Fibroblast of mammary gland (primary cell): ENCODE measurements at regions not wholly inside any gene's neighbourhood (a gene's known extent, or its start where the extent isn't known, plus 50 kb on each side); places are given as distances from the start of the nearest gene placed in this dataset.
A peak's percentile ranks its signal among the peaks of the same experiment; 100 is the strongest.

Source experiments
- DNase-seq: peaks from one replicate; pipeline ENCODE4 v3.0.0-alpha.2; 2010; ENCODE audit warnings: low read depth
- H3K4me3 ChIP-seq: 2 replicates; pipeline ENCODE4 v1.5.1; 2011; ENCODE audit warnings: low read depth, mild to moderate bottlenecking, low read length, moderate library complexity; ENCODE audit not compliant: control insufficient read depth
- CTCF ChIP-seq: conservative IDR thresholded peaks from 2 replicates; pipeline ENCODE4 v1.5.1; 2011; ENCODE audit warnings: low read depth, low read length, inconsistent platforms; ENCODE audit not compliant: control insufficient read depth, insufficient read depth

- no peak overlapping the region for H3K4me3 ChIP-seq
- TF ChIP-seq CTCF = no peak
- no peak for DNase-seq
Measured at GRCh38 chr2:602571-603359, 74.4 kb downstream of the TMEM18 start.

DNA sequence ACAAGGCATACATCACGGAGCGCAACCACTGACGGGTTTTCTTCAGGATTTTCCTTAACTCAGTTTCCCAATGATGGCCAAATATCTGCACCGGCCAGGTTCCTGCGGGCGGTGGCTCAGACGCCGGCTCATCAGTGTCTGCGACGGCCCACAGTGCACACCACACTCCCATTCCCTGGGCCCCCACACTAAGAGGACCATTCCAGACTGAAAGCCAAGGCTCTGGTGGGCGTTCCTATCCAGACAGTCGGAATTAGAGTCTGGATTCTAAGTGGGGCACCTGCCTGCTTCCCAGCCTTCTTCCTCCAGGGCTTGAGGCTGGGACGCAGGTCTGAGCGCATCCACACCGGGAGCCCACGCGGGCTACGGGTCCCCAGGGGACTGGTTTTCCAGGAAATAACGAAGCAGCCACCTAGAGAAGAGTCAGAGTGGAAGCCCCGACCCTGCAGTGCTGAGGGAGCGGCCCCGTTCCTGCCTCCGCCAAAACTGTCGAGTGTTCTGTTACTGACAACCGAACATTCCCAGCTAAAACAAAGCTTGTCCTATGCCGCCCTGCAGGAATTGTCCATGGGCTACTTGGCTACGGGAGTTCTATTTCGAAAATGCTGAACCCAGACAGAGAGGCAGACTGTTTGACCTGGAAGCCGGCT is 75.3 kb downstream of the TMEM18 start:
- DNase-seq = no peak
- no peak for TF ChIP-seq CTCF

GRCh38 chr2:601387-601698 is 75.9 kb downstream of the TMEM18 start:
- no peak for TF ChIP-seq CTCF
- no peak overlapping the region for H3K4me3 ChIP-seq
- DNase-seq = no peak

More for the DNA sequence above, 75.3 kb downstream of the TMEM18 start:
- H3K4me3 ChIP-seq = no peak overlapping the region

DNA sequence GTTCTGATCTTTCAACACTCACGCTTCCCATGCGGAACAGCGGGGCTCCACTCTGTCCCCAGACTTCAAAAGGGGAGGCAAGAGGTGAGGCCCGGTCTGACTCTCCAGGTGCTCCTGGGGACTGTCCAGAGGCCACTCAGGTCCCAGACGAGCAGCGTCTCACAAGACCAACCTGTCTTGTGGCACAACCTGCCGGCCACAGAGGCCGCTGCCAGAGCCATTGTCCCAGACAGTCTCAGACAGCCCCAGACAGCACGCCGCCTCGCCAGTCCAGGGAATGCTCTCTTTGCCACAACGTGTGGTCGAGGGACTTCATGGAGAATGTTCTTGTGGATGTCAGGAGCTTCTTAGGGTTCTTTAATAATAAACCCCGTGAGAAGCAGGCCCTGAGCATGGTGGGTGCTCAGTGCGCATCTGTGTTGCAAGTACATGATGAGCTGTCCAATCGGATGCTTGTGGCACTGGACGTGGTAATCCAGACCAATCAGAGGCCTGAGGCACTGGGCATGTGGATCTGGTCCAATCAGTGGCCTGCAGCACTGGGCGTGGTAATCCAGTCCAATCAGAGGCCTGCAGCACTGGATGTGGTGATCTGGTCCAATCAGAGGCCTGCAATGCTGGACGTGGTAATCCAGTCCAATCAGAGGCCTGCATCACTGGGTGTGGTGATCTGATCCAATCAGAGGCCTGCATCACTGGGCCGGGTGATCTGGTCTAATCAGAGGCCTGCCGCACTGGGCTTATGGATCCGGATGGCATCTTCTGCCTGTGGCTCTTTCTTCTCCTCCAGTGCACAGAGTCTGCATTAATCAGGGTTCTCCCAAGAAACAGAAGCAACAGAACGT is 76.4 kb downstream of the TMEM18 start:
- H3K4me3 ChIP-seq = no peak overlapping the region
- no peak for TF ChIP-seq CTCF
- DNase-seq = no peak

- no peak for TF ChIP-seq CTCF
- no peak overlapping the region for H3K4me3 ChIP-seq
- no peak for DNase-seq
Measured at GRCh38 chr2:599601-600000, 77.6 kb downstream of the TMEM18 start.

- DNase-seq = peak; percentile 4
- TF ChIP-seq CTCF = no peak
- no peak overlapping the region for H3K4me3 ChIP-seq
Measured at GRCh38 chr2:598058-598802, 79.0 kb downstream of the TMEM18 start.
